HG03521 (cell line): ENCODE measurements at regions not wholly inside any gene's neighbourhood (a gene's known extent, or its start where the extent isn't known, plus 50 kb on each side); places are given as distances from the start of the nearest gene placed in this dataset.

Experiments used
- ATAC-seq: cut with Tn5 transposase; IDR thresholded peaks from one replicate; pipeline ENCODE4 v1.9.1; 2021; ENCODE audit warnings: mild to moderate bottlenecking, moderate library complexity; ENCODE audit not compliant: unreplicated experiment

DNA sequence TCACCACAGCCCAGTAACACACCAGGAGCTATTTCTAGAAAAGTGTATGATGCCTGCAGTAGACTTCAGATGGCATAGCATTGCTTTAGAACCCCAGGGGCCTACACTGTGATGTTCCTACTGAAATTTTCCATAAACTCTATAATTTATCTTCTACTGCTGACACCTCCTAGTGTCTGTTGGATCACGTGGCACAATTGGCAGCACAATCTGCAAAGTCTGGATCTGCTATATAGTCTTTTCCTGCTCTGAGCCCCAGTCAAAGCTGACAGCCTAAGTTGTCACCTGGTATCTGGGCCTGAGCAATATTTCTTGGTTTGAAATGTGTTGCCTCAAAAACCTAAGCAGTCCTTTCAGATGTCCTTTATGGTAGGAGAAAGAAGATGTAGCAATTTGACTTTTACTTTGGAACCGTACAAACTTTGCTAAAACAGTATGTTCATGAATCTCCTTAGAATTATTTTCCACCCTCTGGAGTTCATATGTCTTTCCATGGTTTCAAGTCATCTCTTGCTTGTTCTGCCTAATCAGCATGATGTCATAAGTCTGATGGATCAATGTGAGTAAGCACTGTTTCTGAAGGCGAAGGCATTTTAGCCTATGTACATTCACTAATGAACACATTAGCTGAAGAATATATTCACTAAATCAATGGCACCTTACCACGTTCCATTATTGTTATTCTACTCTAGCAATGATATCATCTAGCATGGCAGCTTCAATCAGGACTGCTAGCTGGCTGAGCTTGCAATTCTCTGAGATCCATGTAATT lies 536.5 kb upstream of the NBEA start:
- ATAC-seq: no peak

- no peak for ATAC-seq
Observed at GRCh38 chr13:34408640-34409039, 533.4 kb upstream of the NBEA start.

DNA sequence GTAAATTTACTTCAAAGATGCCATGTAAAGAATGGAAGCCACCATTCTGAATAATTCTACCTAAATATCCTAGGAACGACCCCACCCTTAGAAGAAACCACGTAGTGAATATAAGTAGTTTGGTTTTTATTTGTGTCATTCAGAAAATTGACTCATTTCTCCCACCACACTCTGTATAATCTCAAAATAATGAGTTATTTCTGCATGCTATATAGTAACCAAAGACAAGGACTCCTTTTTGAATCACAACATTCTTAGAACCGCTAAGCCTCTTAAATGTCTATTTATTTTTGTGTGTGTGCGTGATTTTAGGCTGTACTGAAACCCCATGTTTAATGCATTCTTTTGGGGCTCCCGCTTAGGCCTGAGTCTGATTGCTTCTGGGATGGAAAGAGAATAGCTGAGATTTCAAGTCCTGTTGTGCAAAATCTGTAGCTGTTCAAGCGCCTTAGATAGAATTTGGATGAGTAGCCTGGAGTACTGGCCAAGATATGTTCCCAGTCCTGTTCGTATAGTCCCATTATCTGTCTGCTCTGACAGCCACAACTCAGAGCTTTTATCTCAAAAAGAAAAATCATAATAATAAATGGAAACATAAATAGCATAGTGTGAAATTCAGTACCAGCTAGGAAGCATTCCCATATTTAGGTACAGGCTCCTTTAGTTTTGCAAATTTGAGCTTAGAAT lies 532.4 kb upstream of the NBEA start:
- ATAC-seq: no peak

GRCh38 chr13:34410678-34411077 lies 531.4 kb upstream of the NBEA start:
- ATAC-seq: no peak

DNA sequence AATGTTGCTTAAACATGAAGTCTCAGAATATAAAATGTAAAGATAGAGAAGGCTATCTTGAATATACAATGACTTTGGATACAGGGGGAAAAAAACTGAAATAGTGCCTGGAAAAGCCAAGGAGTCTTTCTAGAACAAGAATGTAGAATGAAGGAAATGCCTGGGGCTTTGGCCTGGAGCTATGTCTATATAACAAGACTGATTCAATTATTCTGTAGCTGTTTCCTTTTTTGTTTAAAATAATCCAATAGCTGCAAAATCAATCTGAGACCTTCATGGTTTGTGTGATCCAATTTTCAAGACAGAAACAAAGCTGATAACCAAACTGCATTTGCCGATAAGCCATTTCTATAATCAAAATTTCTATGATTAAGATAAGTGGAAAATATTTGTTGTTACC lies 530.9 kb upstream of the NBEA start:
- no peak for ATAC-seq

DNA sequence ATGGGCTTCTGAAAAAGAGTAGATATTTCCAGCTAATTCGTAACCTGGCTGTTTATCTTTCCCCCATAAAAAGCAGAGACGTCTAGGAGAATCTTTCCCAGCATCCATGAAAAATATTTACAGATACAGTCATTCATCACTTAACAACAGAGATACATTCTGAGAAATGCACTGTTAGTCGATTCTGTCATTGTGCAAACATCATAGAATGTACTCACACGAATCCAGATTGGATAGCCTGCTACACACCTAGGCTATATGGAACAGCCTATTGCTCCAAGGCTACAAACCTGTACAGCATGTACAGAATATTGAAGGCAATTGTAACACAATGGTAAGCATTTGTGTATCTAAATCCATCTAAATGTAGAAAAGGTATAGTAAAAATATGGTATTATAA lies 530.2 kb upstream of the NBEA start:
- ATAC-seq: no peak

DNA sequence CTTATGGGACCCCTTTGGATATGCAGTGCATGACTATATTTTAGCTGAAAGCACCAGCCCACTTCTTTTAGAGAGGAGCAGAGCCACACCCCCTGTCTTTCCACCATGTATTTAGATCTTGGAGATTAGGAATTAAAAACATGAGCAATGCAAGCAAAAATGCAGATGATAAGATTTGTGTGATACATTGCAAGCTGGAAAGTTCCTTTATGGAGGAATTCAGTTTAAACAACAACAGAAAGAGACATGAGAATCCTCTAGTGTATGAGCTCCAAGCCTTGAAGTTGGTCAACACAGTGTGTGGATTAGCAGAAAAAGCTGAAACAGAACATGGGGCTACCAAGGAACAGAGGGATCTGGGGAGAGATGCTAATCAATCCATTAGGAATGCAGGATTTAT lies 529.8 kb upstream of the NBEA start:
- no peak for ATAC-seq

DNA sequence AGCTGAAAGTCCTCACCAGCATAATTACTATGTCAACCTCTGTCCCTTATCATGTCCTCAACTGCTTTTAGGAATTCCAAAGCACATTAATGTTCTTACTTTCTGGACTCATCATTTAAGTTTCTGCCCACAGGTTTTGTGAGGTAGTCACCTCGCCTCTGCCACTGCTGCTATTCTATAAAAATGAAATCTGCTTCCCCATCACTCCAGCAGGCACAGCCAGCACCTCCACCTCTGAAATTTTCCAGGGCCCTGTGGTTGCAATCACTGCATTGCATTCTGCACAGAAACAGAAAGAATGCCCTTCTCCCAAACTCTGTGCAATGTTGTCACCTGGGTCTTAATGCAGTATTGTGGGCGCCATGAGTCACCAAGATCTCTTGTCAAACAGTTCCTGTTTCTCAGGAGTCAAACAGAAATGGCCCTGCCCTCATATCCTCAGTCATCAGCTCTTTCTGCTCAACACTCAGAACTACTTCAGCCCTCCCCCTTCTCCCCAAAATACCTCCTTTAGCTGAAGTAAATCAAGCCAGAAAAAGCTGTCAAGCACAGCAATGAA lies 529.2 kb upstream of the NBEA start:
- no peak for ATAC-seq

DNA sequence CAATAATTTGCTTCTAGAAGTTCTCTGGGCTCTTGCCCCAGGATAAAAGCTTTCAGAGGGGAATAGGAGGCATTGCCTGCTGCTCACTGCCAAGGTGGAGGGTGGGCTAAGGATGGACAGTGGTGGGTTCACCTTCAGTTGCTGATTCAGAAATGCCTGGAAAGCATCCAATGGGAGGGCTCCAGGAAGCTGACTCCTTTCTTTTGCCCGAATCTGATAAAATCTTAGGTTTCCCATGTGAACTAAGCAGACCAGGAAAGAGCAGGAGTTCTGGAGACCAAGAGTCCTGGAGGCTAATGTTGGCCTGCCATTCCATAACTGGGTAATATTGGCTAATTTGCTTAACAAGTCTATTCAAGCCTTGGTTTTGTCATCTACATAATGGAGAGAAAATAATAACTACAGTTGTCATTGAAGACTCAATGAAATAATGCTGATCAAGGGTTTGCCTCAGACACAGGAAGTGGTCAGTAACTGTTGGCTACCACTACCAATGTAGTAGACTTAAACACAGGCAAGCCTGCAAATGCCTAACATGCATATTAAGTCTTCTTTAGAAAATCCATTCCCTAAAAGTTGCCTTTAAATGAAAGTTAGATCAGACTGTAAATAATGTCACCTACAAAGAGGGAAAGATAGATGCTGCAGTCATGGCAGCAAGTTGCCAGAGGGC lies 528.4 kb upstream of the NBEA start:
- ATAC-seq: no peak

- no peak for ATAC-seq
Observed at GRCh38 chr13:34414616-34415015, 527.5 kb upstream of the NBEA start.

- ATAC-seq: no peak
Observed at GRCh38 chr13:34416971-34417380, 525.1 kb upstream of the NBEA start.

DNA sequence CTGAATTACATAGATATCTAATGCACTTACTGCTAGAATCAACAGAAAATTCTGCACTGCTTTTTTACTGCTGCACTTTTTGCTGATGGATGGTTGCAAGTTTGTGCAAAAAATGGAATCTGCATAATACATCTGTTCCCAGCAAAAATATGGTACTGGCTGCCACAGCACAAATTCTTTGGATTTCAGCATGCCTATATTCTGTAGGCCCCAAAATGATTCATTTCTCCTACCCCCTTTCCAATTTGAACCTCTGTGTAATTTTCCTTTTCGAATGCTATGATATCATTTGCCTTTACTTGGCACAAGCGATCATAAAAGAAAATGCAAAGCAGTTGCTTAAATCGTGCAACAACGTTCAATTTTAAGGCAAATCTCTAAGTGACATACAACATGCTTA lies 524.2 kb upstream of the NBEA start:
- ATAC-seq: no peak

DNA sequence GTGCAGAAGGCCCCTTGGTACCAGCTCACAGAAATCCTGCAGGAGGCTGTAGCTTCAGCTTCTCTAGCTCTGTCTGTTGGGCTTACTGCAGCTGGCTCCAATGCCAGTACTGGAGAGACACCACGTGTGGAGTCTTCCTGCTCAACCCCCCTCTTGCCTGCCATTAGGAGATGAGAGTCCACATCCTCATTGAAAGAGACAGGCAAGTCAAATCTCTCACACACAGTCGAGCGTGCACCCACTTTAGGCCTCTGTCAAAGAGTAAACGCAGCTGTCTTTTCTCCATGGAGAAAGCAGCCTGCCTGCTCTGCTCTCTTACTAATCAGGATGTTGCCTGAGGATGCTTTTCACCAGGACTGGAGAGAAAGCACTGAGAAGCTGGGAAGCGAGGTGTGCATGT lies 523.0 kb upstream of the NBEA start:
- no peak for ATAC-seq

- no peak for ATAC-seq
Observed at GRCh38 chr13:34419755-34420154, 522.3 kb upstream of the NBEA start.

DNA sequence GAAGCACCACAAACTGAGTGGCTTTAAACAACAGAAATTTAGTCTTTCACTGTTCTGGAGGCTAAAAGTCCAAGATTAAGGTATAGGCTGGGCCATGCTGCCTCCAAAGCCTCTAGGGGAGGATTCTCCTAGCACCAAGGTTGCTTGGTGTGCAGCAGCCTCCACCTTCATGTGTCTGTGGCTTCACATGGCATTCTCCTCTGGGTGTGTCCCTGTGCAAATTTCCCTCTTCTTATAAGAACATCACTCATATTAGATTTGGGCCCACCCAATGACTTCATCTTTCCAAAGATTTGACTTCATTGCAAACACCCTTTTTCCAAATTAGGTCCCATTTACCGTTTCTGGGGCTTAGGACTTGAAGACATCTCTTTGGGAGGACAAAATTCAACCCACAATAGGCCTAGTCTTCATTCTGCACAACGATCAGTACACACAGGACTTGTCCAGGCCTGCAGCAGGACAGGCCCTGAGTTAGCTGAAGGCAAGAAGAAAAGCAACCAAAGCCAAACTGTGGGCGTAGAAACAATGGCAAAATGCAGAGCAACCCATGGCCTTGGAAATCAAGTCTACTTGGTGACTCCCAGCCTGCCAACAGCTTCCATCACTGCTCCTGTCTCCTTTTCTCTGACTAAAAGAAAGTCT lies 521.2 kb upstream of the NBEA start:
- ATAC-seq: no peak

GRCh38 chr13:34421347-34421719 lies 520.7 kb upstream of the NBEA start:
- ATAC-seq: no peak

- ATAC-seq: no peak
Observed at GRCh38 chr13:34421858-34422475, 520.1 kb upstream of the NBEA start.

DNA sequence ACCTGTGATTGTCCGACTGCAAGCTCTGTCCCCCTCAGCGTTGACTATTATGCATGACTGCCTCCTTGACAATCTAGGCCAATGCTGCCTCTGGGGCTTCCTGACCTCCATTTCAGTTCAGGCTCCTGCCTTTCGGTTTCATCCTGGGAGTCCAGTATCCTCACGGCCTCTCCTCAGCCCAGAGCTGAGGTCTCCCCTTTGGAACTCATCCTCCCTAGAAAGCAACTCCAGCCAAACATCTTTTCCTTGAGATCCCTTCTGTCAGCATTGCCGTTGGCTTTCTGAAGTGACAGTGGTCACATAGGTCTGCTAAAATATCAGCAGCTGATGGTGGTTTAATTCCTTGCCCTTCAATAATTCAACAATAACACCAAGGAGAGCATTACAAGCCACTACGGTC lies 519.1 kb upstream of the NBEA start:
- ATAC-seq: no peak

DNA sequence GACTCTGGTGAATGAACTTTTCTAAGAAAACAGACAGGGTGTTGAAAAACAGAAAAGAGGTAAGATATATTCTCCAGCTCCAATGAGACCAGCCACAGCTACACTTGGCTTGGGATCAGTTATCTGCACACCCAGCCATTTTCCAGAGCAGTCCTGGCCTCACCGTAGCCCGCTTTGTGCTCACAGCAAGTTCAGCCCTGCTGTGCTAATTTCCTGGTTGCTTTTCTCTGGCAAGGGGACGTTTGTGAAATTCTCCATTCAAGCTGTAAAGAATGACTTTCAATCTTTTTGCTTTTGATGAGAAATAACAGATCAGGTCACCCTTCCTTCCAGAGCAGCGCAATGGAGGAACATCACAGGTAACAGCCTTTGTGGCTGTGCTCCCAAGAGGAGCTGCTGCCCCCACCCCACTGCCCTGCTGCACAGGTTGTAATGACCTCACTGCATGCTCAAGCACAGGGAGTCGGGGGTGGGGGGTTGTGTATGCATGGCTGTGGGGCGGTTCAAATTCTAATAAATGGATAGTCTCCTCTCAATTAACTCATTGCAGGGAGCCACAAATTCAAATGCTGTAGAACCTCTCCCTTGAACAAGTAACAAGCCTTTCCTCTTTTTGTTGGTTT lies 516.6 kb upstream of the NBEA start:
- no peak for ATAC-seq

- no peak for ATAC-seq
Observed at GRCh38 chr13:34428911-34429310, 513.2 kb upstream of the NBEA start.
